ENCODE measurements at regions not wholly inside any gene's neighbourhood (a gene's known extent, or its start where the extent isn't known, plus 50 kb on each side); places are given as distances from the start of the nearest gene placed in this dataset.

DNA sequence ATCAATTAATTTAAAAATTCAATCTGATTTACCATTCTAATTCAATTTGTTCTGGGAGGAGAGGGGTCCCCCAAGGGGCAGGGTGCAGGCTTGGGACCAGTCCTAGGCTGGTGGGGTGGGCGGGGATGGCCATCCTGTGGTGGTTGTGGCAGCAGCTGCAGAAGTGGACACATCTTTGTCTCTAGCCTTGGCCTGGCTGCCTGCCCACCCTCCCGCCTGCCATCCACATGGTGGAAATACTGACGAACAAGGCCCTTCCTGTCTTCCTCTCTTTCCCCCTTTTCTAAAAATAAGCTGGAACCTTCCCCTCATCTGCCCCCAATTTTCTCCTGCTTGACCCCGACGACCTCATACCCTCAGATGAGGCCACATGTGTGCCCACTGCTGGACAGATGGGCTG lies 130.9 kb downstream of the FOXD2 start:
- no peak overlapping the region for H3K27ac Mint-ChIP-seq
- H3K9me3 Mint-ChIP-seq = no peaks in the 10 kb centered on the region
- H3K36me3 Mint-ChIP-seq = no peaks in the 10 kb centered on the region
- H3K27me3 Mint-ChIP-seq = peaks cover 30% of the 10 kb centered on the region
- no peak overlapping the region for H3K4me3 Mint-ChIP-seq
- DNase-seq (ENCODE audit: extremely low spot score, unreplicated experiment) = no peak
- TF ChIP-seq, protein P1, sequence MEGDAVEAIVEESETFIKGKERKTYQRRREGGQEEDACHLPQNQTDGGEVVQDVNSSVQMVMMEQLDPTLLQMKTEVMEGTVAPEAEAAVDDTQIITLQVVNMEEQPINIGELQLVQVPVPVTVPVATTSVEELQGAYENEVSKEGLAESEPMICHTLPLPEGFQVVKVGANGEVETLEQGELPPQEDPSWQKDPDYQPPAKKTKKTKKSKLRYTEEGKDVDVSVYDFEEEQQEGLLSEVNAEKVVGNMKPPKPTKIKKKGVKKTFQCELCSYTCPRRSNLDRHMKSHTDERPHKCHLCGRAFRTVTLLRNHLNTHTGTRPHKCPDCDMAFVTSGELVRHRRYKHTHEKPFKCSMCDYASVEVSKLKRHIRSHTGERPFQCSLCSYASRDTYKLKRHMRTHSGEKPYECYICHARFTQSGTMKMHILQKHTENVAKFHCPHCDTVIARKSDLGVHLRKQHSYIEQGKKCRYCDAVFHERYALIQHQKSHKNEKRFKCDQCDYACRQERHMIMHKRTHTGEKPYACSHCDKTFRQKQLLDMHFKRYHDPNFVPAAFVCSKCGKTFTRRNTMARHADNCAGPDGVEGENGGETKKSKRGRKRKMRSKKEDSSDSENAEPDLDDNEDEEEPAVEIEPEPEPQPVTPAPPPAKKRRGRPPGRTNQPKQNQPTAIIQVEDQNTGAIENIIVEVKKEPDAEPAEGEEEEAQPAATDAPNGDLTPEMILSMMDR (conservative IDR thresholded peaks at IDR 0.05) = no peak
- H3K4me1 Mint-ChIP-seq (ENCODE audit: unreplicated experiment) = peaks cover 44% of the 10 kb centered on the region

- TF ChIP-seq, protein P1 (conservative IDR thresholded peaks at IDR 0.05) = no peak
- Mint-ChIP-seq H3K4me3 (no peak overlapping the region), H3K9me3 (no peaks in the 10 kb centered on the region), H3K27me3 (peaks cover 28% of the 10 kb centered on the region), H3K4me1 (ENCODE audit: unreplicated experiment) (peaks cover 41% of the 10 kb centered on the region), H3K27ac (peak overlapping the region; percentile 91), H3K36me3 (no peaks in the 10 kb centered on the region)
- DNase-seq (ENCODE audit: extremely low spot score, unreplicated experiment) = no peak
Measured at GRCh38 chr1:47569261-47569660, 131.4 kb downstream of the FOXD2 start.

- H3K4me3 Mint-ChIP-seq = peak overlapping the region; percentile 30
- no peaks in the 10 kb centered on the region for H3K36me3 Mint-ChIP-seq
- H3K27ac Mint-ChIP-seq = peak overlapping the region; percentile 91
- no peak for DNase-seq (ENCODE audit: extremely low spot score, unreplicated experiment)
- H3K9me3 Mint-ChIP-seq = no peaks in the 10 kb centered on the region
- H3K27me3 Mint-ChIP-seq = peaks cover 27% of the 10 kb centered on the region
- TF ChIP-seq, protein P1 (conservative IDR thresholded peaks at IDR 0.05) = peak; percentile 53
- H3K4me1 Mint-ChIP-seq (ENCODE audit: unreplicated experiment) = peaks cover 35% of the 10 kb centered on the region
Measured at GRCh38 chr1:47569681-47570470, 132.0 kb downstream of the FOXD2 start.

- Mint-ChIP-seq H3K9me3 (no peaks in the 10 kb centered on the region), H3K36me3 (no peaks in the 10 kb centered on the region), H3K27me3 (peaks cover 34% of the 10 kb centered on the region), H3K4me1 (ENCODE audit: unreplicated experiment) (peaks cover 45% of the 10 kb centered on the region), H3K27ac (no peak overlapping the region), H3K4me3 (no peak overlapping the region)
- DNase-seq (ENCODE audit: extremely low spot score, unreplicated experiment) = no peak
- TF ChIP-seq, protein P1 (conservative IDR thresholded peaks at IDR 0.05) = no peak
Measured at GRCh38 chr1:47571161-47571560, 133.3 kb downstream of the FOXD2 start.

DNA sequence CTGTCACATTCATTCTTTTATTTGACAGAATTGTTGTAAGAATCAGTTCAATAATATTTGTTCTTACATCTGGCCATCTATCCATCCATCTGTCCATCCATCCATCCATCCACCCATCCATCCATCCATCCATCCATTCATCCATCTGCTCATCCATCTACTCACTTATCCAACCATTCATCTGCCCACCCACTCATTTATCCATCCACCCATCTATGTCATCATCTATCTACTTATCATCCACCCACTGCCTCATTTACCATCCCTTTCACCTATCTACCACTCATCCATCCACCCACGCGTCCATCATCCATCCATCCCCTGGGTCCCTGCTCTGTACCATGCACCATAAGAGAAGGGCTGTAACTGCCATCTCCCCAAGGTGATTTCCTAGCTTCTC lies 134.1 kb downstream of the FOXD2 start:
- Mint-ChIP-seq H3K27ac (no peak overlapping the region), H3K36me3 (no peaks in the 10 kb centered on the region), H3K27me3 (peaks cover 39% of the 10 kb centered on the region), H3K4me1 (ENCODE audit: unreplicated experiment) (peaks cover 53% of the 10 kb centered on the region), H3K9me3 (no peaks in the 10 kb centered on the region), H3K4me3 (no peak overlapping the region)
- DNase-seq (ENCODE audit: extremely low spot score, unreplicated experiment) = no peak
- TF ChIP-seq, protein P1 (conservative IDR thresholded peaks at IDR 0.05) = no peak
